ENCODE measurements at regions not wholly inside any gene's neighbourhood (a gene's known extent, or its start where the extent isn't known, plus 50 kb on each side); places are given as distances from the start of the nearest gene placed in this dataset.

DNA sequence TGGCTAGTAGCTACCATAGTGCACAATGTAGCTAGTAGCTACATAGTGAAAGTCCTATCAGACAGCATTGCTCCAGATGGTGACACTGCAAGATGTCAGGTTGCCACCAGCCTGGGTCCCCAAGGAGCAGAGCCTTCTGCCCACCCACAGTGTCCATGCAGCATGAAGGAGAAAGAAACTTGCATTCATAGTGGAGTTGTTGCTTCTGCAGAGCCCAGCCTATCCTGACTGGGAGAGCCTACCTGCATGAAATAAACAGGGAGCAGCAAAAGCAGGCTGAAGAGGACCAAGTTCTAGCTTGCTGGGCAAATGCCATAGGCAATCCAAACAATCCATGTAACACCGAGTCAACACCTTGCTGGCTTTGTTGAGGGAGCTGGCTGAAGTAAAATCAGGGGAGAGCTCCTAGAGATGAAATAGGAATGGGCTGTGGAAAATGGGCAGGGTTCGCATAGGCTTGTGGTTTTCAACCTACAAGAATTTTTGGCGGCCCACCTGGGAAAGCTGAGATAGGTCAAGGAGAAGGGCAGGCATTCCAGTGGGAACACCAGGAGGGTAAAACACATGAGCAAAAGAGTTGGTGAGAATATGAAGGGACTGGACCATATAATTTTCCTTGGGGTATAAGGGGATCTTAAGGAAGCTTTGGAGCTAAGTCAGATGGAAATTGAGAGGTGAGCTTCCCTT is 195.8 kb downstream of the CYP26B1 start:
- no peak for DNase-seq (ENCODE audit: low spot score in 2 of 2)
- Histone ChIP-seq H3K27ac (no peak overlapping the region), H3K4me1 (peaks cover 0 to 42% (median 0%) of the 10 kb centered on the region in 4 donors), H3K27me3 (no peaks in the 10 kb centered on the region), H3K9me3 (peaks cover 0 to 11% (median 3%) of the 10 kb centered on the region in 4 donors), H3K4me3 (no peak overlapping the region), H3K36me3 (no peaks in the 10 kb centered on the region)
- WGBS, 2 donors, result 87 to 91% methylated on average over 3 of the region's 3 CpGs
- TF ChIP-seq, protein P1, sequence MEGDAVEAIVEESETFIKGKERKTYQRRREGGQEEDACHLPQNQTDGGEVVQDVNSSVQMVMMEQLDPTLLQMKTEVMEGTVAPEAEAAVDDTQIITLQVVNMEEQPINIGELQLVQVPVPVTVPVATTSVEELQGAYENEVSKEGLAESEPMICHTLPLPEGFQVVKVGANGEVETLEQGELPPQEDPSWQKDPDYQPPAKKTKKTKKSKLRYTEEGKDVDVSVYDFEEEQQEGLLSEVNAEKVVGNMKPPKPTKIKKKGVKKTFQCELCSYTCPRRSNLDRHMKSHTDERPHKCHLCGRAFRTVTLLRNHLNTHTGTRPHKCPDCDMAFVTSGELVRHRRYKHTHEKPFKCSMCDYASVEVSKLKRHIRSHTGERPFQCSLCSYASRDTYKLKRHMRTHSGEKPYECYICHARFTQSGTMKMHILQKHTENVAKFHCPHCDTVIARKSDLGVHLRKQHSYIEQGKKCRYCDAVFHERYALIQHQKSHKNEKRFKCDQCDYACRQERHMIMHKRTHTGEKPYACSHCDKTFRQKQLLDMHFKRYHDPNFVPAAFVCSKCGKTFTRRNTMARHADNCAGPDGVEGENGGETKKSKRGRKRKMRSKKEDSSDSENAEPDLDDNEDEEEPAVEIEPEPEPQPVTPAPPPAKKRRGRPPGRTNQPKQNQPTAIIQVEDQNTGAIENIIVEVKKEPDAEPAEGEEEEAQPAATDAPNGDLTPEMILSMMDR (IDR thresholded peaks at IDR 0.05), result no peak
- TF ChIP-seq POLR2A (IDR thresholded peaks at IDR 0.05) (no peak), EP300 (IDR thresholded peaks at IDR 0.05) (no peak)

DNA sequence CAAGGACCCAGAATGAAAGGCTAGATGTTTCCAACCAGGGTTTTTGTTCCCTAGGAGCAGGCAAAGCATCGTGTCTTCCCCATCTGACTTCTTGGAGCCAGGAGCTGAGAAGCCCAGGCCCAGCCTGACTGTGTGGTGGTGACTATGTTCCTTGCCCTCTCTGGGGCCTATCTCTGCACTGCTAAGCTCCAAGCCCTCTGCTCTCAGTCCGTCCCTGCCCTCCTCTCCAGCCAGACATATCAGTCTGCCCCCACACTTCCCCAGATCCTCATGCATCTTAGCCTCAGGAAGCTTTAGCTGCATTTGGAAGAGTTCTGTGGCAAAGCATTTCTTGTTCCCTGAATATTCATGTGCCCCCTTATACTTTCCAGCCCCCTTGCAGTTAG is 196.6 kb downstream of the CYP26B1 start:
- Histone ChIP-seq H3K4me3 (no peak overlapping the region), H3K9me3 (peaks cover 0 to 5% (median 1%) of the 10 kb centered on the region in 4 donors), H3K27me3 (no peaks in the 10 kb centered on the region), H3K4me1 (peaks cover 0 to 42% (median 0%) of the 10 kb centered on the region in 4 donors), H3K36me3 (no peaks in the 10 kb centered on the region), H3K27ac (no peak overlapping the region)
- no peak for DNase-seq (ENCODE audit: low spot score in 2 of 2)
- 74 to 80% methylated on average over 2 of the region's 2 CpGs for WGBS, 2 donors
- no peak for TF ChIP-seq EP300 (IDR thresholded peaks at IDR 0.05)
- TF ChIP-seq POLR2A (IDR thresholded peaks at IDR 0.05), result no peak
- TF ChIP-seq, protein P1 (IDR thresholded peaks at IDR 0.05), result no peak

DNA sequence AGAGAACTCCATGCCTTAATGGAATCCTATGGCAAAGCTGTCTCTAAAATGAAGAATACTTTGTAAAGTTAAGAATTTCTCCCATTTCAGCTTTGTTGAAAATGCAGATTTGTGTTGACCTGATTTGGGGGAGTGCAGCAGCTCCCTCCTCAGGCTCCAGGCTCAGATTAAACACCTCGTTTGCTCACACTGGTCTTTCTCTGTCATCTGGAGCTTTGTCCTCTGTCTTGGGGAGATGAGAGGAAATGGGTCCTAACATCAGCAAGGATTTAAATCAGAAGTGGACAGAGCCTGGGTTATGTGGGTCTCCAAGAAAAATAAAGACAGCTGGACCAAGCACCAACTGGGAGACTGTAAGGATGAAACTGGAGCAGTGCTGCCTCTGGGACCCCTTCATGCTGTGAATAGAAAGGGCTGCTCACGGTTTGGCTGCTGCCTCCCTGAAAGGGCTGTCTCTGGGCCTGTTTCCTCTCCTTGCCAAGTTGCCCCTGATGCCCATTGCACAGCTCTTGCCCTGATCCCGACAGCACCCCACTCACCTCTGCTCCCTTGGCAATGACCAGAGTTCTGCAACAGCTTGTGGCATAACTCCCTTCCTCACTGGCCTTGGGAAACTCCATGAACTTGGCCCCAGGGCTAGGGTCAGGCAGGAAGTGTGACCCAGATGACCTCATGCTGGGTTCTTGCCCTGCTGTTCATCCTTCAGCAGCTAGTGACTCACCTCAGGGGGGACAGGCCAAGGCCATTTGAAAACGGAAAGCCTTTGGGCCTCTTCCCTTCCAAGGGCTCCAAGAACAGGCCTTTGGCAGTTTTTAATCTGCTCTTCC is 197.2 kb downstream of the CYP26B1 start:
- DNase-seq (ENCODE audit: low spot score in 2 of 2), result peak; percentile 61 to 71
- no peak overlapping the region for H3K4me3 ChIP-seq
- WGBS, 2 donors, result 64 to 65% methylated on average over 4 of the region's 4 CpGs
- H3K27me3 ChIP-seq, result no peaks in the 10 kb centered on the region
- no peaks in the 10 kb centered on the region for H3K36me3 ChIP-seq
- peaks cover 0 to 46% (median 0%) of the 10 kb centered on the region in 4 donors for H3K4me1 ChIP-seq
- no peak overlapping the region for H3K27ac ChIP-seq
- no peaks in the 10 kb centered on the region for H3K9me3 ChIP-seq
- TF ChIP-seq POLR2A (IDR thresholded peaks at IDR 0.05), result no peak
- TF ChIP-seq EP300 (IDR thresholded peaks at IDR 0.05), result peak in 1 of 2 donors; percentile 52
- TF ChIP-seq, protein P1 (IDR thresholded peaks at IDR 0.05), result no peak

DNA sequence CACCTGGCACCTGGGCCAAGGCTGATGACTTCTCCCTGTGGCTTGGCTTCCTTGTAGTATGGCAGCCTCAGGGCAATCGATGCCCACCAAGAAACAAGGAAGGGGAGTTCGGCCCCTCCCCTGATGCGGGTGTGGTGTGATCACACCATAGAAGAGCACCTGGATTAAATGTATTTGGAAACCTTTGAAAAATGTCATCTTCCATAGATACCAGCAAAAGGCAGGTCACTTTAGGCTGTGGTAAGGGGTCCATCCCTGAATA is 198.2 kb downstream of the CYP26B1 start:
- no peak for DNase-seq (ENCODE audit: low spot score in 2 of 2)
- no peaks in the 10 kb centered on the region for H3K36me3 ChIP-seq
- TF ChIP-seq POLR2A (IDR thresholded peaks at IDR 0.05) (no peak), EP300 (IDR thresholded peaks at IDR 0.05) (no peak)
- TF ChIP-seq, protein P1 (IDR thresholded peaks at IDR 0.05), result no peak
- H3K4me1 ChIP-seq, result peaks cover 0 to 52% (median 0%) of the 10 kb centered on the region in 4 donors
- H3K27me3 ChIP-seq, result no peaks in the 10 kb centered on the region
- no peaks in the 10 kb centered on the region for H3K9me3 ChIP-seq
- WGBS, 2 donors, result 100% methylated on average over 3 of the region's 3 CpGs
- H3K4me3 ChIP-seq, result no peak overlapping the region
- H3K27ac ChIP-seq, result no peak overlapping the region

All from tibial nerve (tissue), 4 donors.